AG10803 (cell line): ENCODE measurements at regions not wholly inside any gene's neighbourhood (a gene's known extent, or its start where the extent isn't known, plus 50 kb on each side); places are given as distances from the start of the nearest gene placed in this dataset.
A peak's percentile ranks its signal among the peaks of the same experiment; 100 is the strongest.

ENCODE experiments used
- DNase-seq: peaks from one replicate; pipeline ENCODE4 v3.0.0; 2010; ENCODE audit warnings: low read depth
- H3K4me3 ChIP-seq: 2 replicates; pipeline ENCODE4 v1.5.1; 2011; ENCODE audit warnings: mild to moderate bottlenecking, low read length, control low read depth
- TF ChIP-seq, protein P1 (sequence below): conservative IDR thresholded peaks from 2 replicates; pipeline ENCODE4 v1.5.1; 2011; ENCODE audit warnings: mild to moderate bottlenecking, low read length, control low read depth, inconsistent platforms

GRCh38 chr6:87887266-87887665, 160.4 kb upstream of the SPACA1 start:
- DNase-seq: no peak
- TF ChIP-seq, protein P1, sequence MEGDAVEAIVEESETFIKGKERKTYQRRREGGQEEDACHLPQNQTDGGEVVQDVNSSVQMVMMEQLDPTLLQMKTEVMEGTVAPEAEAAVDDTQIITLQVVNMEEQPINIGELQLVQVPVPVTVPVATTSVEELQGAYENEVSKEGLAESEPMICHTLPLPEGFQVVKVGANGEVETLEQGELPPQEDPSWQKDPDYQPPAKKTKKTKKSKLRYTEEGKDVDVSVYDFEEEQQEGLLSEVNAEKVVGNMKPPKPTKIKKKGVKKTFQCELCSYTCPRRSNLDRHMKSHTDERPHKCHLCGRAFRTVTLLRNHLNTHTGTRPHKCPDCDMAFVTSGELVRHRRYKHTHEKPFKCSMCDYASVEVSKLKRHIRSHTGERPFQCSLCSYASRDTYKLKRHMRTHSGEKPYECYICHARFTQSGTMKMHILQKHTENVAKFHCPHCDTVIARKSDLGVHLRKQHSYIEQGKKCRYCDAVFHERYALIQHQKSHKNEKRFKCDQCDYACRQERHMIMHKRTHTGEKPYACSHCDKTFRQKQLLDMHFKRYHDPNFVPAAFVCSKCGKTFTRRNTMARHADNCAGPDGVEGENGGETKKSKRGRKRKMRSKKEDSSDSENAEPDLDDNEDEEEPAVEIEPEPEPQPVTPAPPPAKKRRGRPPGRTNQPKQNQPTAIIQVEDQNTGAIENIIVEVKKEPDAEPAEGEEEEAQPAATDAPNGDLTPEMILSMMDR: no peak

DNA sequence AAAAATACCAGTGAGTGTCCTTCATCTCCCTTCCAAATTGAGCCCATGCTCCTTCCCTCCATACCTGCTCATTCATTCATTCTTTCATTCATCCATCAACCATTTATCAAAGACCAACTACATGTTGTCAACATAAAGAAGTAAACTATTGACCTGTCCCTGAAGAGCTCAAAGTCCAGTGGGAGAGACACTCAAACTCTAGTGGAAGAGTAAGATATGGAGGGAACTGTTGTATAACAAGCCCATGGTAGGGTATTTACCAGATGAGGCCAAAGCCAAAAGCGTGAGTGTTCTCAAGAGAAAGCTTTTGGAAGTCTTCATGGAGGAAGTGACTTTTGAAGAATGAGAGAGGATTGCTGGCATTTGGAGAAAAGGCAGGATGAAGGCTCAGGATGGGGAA, 163.4 kb upstream of the SPACA1 start:
- no peak for DNase-seq
- TF ChIP-seq, protein P1: no peak
- H3K4me3 ChIP-seq: no peak overlapping the region

More at GRCh38 chr6:87887266-87887665, 160.4 kb upstream of the SPACA1 start:
- no peak overlapping the region for H3K4me3 ChIP-seq

- TF ChIP-seq, protein P1: no peak
- no peak overlapping the region for H3K4me3 ChIP-seq
- no peak for DNase-seq
Measured at GRCh38 chr6:87881342-87881895, 166.2 kb upstream of the SPACA1 start.

DNA sequence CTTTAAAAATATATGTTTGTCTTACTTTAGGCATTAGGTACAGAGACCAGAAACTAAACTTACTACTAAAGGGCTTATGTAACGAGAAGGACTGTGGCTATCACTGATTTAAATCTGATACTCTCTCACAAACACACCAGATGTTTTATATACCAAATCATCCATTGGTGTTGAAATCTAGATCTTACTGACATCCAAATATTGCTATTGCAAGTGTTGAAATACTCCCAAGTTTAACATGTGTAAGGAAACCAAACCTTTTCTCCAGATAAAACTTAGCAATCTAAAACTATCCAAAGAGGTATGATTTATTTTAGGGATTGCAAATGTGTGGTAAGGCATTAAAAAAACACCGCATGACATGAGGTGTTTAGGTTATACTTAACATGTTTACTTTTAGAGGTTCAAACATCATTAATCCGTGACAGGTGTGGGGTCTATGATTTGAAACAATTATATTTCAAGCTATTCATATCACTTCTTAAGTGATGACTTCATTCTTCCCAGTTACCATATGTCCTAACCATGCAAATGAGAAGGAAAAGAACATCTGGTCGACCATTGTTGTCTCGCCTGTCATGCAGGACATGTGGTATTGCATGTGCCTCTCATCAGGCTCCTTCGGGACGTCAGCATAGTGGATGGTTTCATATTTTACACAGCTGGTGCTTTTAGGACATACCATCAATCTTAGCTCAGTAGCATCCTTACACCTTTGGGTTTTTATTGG, 168.3 kb upstream of the SPACA1 start:
- TF ChIP-seq, protein P1: no peak
- peak; percentile 63 for DNase-seq
- no peak overlapping the region for H3K4me3 ChIP-seq

- DNase-seq: no peak
- TF ChIP-seq, protein P1: no peak
- H3K4me3 ChIP-seq: no peak overlapping the region
Measured at GRCh38 chr6:87875781-87876180, 171.9 kb upstream of the SPACA1 start.

GRCh38 chr6:87873556-87873955, 171.5 kb upstream of the AKIRIN2 start:
- no peak overlapping the region for H3K4me3 ChIP-seq
- TF ChIP-seq, protein P1: no peak
- no peak for DNase-seq

DNA sequence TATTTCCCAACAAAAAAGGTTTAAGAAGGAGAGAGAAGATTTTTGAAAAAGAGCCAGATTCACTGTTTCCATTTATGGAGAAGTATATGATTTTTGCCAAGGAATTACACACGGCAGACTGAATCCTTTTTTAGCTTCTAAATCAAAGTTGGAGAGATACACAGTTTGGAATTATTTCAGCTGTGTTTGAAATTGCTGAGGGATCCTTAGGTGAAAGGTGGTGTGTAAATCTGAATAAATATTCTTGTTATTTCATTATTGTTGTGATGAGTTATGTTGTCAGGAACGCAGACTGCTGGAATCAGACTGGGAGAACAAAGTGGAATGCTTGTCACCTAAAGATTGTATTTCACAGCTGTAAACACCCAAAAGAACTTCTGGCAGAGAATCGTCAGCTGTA, 168.5 kb upstream of the AKIRIN2 start:
- no peak overlapping the region for H3K4me3 ChIP-seq
- TF ChIP-seq, protein P1: no peak
- peak; percentile 6 for DNase-seq
